NCI-H146 (cell line): ENCODE measurements at regions not wholly inside any gene's neighbourhood (a gene's known extent, or its start where the extent isn't known, plus 50 kb on each side); places are given as distances from the start of the nearest gene placed in this dataset.

Experiments used
- DNase-seq: peaks from one replicate; lab custom pipeline; 2025; lab: John Stamatoyannopoulos, UW

DNA sequence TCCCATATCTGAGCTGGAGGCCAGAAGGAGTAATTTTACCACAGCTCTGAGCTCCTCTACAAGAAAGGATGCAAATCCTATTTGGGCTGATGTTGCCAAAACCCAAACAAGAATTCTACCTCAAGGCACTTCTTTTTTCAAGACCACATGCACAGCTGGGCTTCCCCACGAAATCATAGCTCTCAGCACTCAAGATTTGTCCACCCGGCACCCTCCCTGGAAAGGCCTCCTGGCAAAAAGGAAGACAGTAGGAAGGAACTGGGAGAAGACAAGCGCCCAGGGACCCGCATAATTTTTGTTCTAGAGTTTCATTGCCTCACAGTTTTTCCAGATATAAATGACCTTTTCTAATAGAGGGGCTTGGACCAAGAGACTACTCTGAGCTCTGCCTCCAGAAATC is 90.5 kb downstream of the BANF2 start:
- no peak for DNase-seq

DNA sequence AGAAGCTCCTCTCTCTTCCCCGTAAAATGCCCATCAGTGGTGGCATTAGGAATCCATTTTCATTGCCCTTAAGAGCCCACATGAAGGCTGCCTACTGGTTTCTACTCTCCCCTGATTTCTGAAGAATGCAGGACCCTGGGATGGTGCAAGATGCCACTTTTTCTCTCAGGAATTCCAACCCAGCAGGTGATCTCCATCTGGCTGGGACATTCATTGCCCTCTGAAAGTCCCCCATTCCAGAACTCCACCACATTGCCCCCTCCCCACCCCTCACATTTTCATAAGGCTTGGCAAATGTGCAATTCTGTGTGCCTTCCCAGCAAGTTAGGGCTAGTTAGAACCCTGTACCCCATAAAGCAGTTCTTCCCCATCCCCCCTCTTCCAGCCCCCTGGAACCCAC is 88.0 kb downstream of the BANF2 start:
- DNase-seq, result no peak

DNA sequence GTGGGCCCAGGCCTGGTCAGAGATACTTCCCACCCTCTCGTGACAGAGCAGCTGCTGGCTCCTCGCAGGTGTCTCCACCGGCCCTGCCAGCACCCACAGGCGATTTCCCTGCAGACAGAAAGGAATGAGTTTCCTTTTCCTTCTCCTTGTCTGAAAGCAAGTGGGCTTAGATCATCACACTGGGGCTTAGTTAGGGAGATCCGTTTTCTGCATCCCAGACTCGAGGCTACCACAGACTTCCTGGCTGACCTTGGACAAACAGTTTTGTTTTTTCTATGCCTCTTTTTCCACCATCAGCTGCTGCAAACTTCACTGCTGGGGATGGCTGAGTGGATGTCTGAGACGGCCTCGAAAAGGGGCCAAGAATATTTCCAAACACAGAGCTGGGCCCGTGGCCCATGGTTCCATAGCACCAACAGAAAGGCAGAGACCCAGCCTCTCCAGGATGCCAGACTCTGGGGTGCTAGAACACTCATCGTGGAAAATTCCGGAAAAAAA is 86.5 kb downstream of the BANF2 start:
- no peak for DNase-seq
